GM12873 (cell line): ENCODE measurements at regions not wholly inside any gene's neighbourhood (a gene's known extent, or its start where the extent isn't known, plus 50 kb on each side); places are given as distances from the start of the nearest gene placed in this dataset.

ENCODE experiments used
- CTCF ChIP-seq: IDR thresholded peaks from 2 replicates; pipeline ENCODE4 v1.5.1; 2012; ENCODE audit warnings: low read depth, mild to moderate bottlenecking, moderate library complexity, low read length, control low read depth; ENCODE audit not compliant: insufficient read depth; ENCODE audit errors: missing control alignments

DNA sequence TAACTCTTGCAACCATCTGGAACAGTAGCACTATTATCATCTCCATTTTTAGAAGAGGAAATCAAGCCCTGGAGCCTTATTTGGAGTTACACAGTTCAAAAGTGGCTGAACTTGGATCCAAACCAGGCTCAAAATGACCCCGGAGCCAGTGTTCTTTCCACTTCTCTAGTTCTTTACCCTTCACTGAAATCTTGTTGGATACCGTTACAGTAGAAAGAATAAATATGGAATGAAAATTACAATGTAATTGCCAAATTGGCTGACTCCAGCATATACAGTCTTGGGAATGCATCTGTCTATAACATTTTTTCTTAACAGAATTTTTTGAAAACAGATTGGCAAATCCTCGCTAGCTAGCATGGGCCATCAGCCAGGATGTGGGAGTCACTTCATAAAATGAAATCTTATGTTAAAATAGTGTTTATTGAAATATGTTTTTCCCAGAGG is 261.4 kb downstream of the CTH start:
- TF ChIP-seq CTCF, result no peak

- TF ChIP-seq CTCF, result no peak
Measured at GRCh38 chr1:70674941-70675685, 264.0 kb downstream of the CTH start.

DNA sequence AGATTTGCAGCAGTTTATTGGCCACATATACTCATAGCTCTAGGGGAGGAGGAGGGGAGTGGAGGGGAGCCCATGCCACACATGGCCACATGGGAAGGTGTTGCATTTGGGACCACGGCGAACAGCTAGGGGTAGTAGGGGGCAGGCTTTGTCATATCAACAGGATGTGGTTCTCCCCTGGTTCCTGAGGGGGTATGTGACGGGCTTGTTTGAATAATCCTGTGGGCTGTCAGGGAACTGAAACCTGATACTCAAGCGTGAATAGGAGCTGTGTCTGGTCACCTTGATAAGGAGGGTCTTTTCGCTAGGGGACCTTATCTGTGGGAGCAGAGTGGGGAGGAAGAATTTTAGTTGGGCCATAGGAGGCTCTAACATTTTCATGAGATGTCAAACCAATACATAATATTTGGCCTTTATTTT is 264.7 kb downstream of the CTH start:
- no peak for TF ChIP-seq CTCF

- TF ChIP-seq CTCF, result peak; percentile 97
Measured at GRCh38 chr1:70685300-70686286, 274.5 kb downstream of the CTH start.

DNA sequence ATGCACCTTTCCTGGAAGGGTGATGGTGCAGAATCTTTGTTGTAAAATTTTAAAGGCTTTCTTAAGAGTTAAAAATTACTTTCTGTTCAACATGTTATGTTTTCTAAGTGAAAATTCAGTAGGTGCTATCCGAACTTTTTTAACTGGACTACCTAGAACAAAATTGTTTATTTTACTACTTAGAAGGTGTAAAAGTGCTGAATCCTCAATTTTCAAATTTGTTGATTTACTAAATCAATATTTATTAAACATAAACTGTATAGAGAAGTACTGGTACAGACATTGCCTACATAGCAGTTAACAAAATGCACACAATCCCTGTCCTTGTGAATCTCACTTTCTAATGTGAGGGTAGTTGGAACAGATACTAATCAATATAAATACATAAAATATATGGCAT is 277.5 kb downstream of the CTH start:
- TF ChIP-seq CTCF, result no peak

- no peak for TF ChIP-seq CTCF
Measured at GRCh38 chr1:70706381-70707037, 295.4 kb downstream of the CTH start.

GRCh38 chr1:70707214-70707613 is 296.1 kb downstream of the CTH start:
- TF ChIP-seq CTCF, result no peak
